BLaER1 (cell line): ENCODE measurements at regions not wholly inside any gene's neighbourhood (a gene's known extent, or its start where the extent isn't known, plus 50 kb on each side); places are given as distances from the start of the nearest gene placed in this dataset.

ENCODE experiments used
- H3K27ac ChIP-seq: shearing (Covaris generic); formaldehyde crosslinking; 2 replicates; pipeline ENCODE4 v1.8.1; 2022
- H3K27me3 ChIP-seq: shearing (Covaris generic); formaldehyde crosslinking; 2 replicates; pipeline ENCODE4 v1.8.1; 2022
- H3K36me3 ChIP-seq: shearing (Covaris generic); formaldehyde crosslinking; 2 replicates; pipeline ENCODE4 v1.8.1; 2022
- H3K4me1 ChIP-seq: shearing (Covaris generic); formaldehyde crosslinking; 2 replicates; pipeline ENCODE4 v1.8.1; 2022
- H3K4me2 ChIP-seq: shearing (Covaris generic); formaldehyde crosslinking; 2 replicates; pipeline ENCODE4 v1.8.1; 2022
- H3K4me3 ChIP-seq: shearing (Covaris generic); formaldehyde crosslinking; 2 replicates; pipeline ENCODE4 v1.8.1; 2022
- H3K9ac ChIP-seq: shearing (Covaris generic); formaldehyde crosslinking; 2 replicates; pipeline ENCODE4 v1.8.1; 2022
- H3K9me3 ChIP-seq: shearing (Covaris generic); formaldehyde crosslinking; 2 replicates; pipeline ENCODE4 v1.8.1; 2022
- H4K20me1 ChIP-seq: shearing (Covaris generic); formaldehyde crosslinking; 2 replicates; pipeline ENCODE4 v1.8.1; 2022
- Cebpa-rat ChIP-seq: shearing (Covaris generic); IDR thresholded peaks from 2 replicates; pipeline ENCODE4 v1.8.1; 2022

GRCh38 chr1:22347854-22348760, 103.5 kb upstream of the ZBTB40 start:
- no peak overlapping the region for H3K4me3 ChIP-seq
- no peak for TF ChIP-seq Cebpa-rat
- 0 out of 2 replicates have a peak overlapping the region, but pooled peaks have one; percentile 4 for H3K4me2 ChIP-seq

GRCh38 chr1:22349362-22350043, 102.1 kb upstream of the ZBTB40 start:
- H3K27ac ChIP-seq = no peak overlapping the region
- no peak for TF ChIP-seq Cebpa-rat
- peaks cover 22% of the 10 kb centered on the region for H3K27me3 ChIP-seq
- no peaks in the 10 kb centered on the region for H3K36me3 ChIP-seq
- H3K4me2 ChIP-seq = no peak overlapping the region
- H3K9ac ChIP-seq = no peak overlapping the region
- H3K4me3 ChIP-seq = no peak overlapping the region
- H3K9me3 ChIP-seq = no peaks in the 10 kb centered on the region
- peaks cover 26% of the 10 kb centered on the region for H3K4me1 ChIP-seq
- H4K20me1 ChIP-seq = no peaks in the 10 kb centered on the region

More at GRCh38 chr1:22347854-22348760, 103.5 kb upstream of the ZBTB40 start:
- Histone ChIP-seq H3K36me3 (no peaks in the 10 kb centered on the region), H3K9ac (no peak overlapping the region), H3K27me3 (peaks cover 22% of the 10 kb centered on the region), H3K9me3 (no peaks in the 10 kb centered on the region), H3K4me1 (peaks cover 26% of the 10 kb centered on the region), H4K20me1 (no peaks in the 10 kb centered on the region), H3K27ac (no peak overlapping the region)

GRCh38 chr1:22350171-22350923, 101.3 kb upstream of the ZBTB40 start:
- Histone ChIP-seq H3K36me3 (no peaks in the 10 kb centered on the region), H3K4me2 (peak overlapping the region; percentile 32), H3K9ac (no peak overlapping the region), H3K4me3 (no peak overlapping the region), H4K20me1 (no peaks in the 10 kb centered on the region), H3K27me3 (peaks cover 22% of the 10 kb centered on the region), H3K4me1 (peaks cover 26% of the 10 kb centered on the region), H3K27ac (no peak overlapping the region), H3K9me3 (no peaks in the 10 kb centered on the region)
- no peak for TF ChIP-seq Cebpa-rat

GRCh38 chr1:22350924-22351767, 100.5 kb upstream of the ZBTB40 start:
- Histone ChIP-seq H3K27me3 (peaks cover 22% of the 10 kb centered on the region), H3K4me2 (peak overlapping the region; percentile 24; the same call in 1 of the 2 replicates), H3K27ac (no peak overlapping the region), H3K4me3 (no peak overlapping the region), H3K9ac (no peak overlapping the region), H3K9me3 (no peaks in the 10 kb centered on the region), H3K4me1 (peaks cover 26% of the 10 kb centered on the region), H3K36me3 (no peaks in the 10 kb centered on the region), H4K20me1 (no peaks in the 10 kb centered on the region)
- no peak for TF ChIP-seq Cebpa-rat

- H3K27ac ChIP-seq = no peak overlapping the region
- H3K4me2 ChIP-seq = no peak overlapping the region
- H4K20me1 ChIP-seq = no peaks in the 10 kb centered on the region
- H3K36me3 ChIP-seq = no peaks in the 10 kb centered on the region
- TF ChIP-seq Cebpa-rat = no peak
- H3K4me3 ChIP-seq = no peak overlapping the region
- H3K9ac ChIP-seq = no peak overlapping the region
- peaks cover 22% of the 10 kb centered on the region for H3K27me3 ChIP-seq
- H3K9me3 ChIP-seq = no peaks in the 10 kb centered on the region
- peaks cover 26% of the 10 kb centered on the region for H3K4me1 ChIP-seq
Measured at GRCh38 chr1:22351768-22352080, 99.9 kb upstream of the ZBTB40 start.

- no peaks in the 10 kb centered on the region for H3K9me3 ChIP-seq
- no peaks in the 10 kb centered on the region for H3K36me3 ChIP-seq
- no peak overlapping the region for H3K4me2 ChIP-seq
- peaks cover 22% of the 10 kb centered on the region for H3K27me3 ChIP-seq
- H3K4me3 ChIP-seq = no peak overlapping the region
- no peak for TF ChIP-seq Cebpa-rat
- no peak overlapping the region for H3K9ac ChIP-seq
- peaks cover 26% of the 10 kb centered on the region for H3K4me1 ChIP-seq
- no peak overlapping the region for H3K27ac ChIP-seq
- no peaks in the 10 kb centered on the region for H4K20me1 ChIP-seq
Measured at GRCh38 chr1:22352355-22352754, 99.3 kb upstream of the ZBTB40 start.

GRCh38 chr1:22352896-22353295, 98.8 kb upstream of the ZBTB40 start:
- Histone ChIP-seq H3K4me3 (no peak overlapping the region), H3K27ac (no peak overlapping the region), H3K36me3 (no peaks in the 10 kb centered on the region), H4K20me1 (no peaks in the 10 kb centered on the region), H3K4me2 (no peak overlapping the region), H3K9ac (no peak overlapping the region), H3K4me1 (peaks cover 26% of the 10 kb centered on the region), H3K9me3 (no peaks in the 10 kb centered on the region), H3K27me3 (peaks cover 22% of the 10 kb centered on the region)
- no peak for TF ChIP-seq Cebpa-rat

- no peak overlapping the region for H3K9ac ChIP-seq
- no peaks in the 10 kb centered on the region for H3K36me3 ChIP-seq
- no peaks in the 10 kb centered on the region for H4K20me1 ChIP-seq
- no peaks in the 10 kb centered on the region for H3K27me3 ChIP-seq
- H3K4me1 ChIP-seq = no peaks in the 10 kb centered on the region
- no peak overlapping the region for H3K4me3 ChIP-seq
- no peaks in the 10 kb centered on the region for H3K9me3 ChIP-seq
- TF ChIP-seq Cebpa-rat = no peak
- no peak overlapping the region for H3K27ac ChIP-seq
- no peak overlapping the region for H3K4me2 ChIP-seq
Measured at GRCh38 chr1:22359427-22359826, 92.2 kb upstream of the ZBTB40 start.
